ENCODE measurements at regions not wholly inside any gene's neighbourhood (a gene's known extent, or its start where the extent isn't known, plus 50 kb on each side); places are given as distances from the start of the nearest gene placed in this dataset.
"Not testable (repeated sequence)": the region's sequence is repeated elsewhere in the genome, so short reads cannot be mapped to it uniquely, and the experiment has no call there.

GRCh38 chr10:61612450-61612849 lies 50.3 kb upstream of the CABCOCO1 start:
- intact Hi-C loops (cut with micrococcal nuclease) = no loop called here

GRCh38 chr10:61612009-61612408 lies 50.7 kb upstream of the CABCOCO1 start:
- intact Hi-C loops (cut with micrococcal nuclease) = no loop called here

GRCh38 chr10:61609701-61610100 lies 53.0 kb upstream of the CABCOCO1 start:
- intact Hi-C loops (cut with micrococcal nuclease) = no loop called here

GRCh38 chr10:61608255-61609033 lies 54.3 kb upstream of the CABCOCO1 start:
- intact Hi-C loops (cut with micrococcal nuclease) = no loop called here

- intact Hi-C loops (cut with micrococcal nuclease) = no loop called here
Observed at GRCh38 chr10:61606959-61607907, 55.5 kb upstream of the CABCOCO1 start.

GRCh38 chr10:61605221-61605620 lies 57.5 kb upstream of the CABCOCO1 start:
- intact Hi-C loops (cut with micrococcal nuclease) = no loop called here

- intact Hi-C loops (cut with micrococcal nuclease) = no loop called here
Observed at GRCh38 chr10:61600399-61600798, 62.3 kb upstream of the CABCOCO1 start.

GRCh38 chr10:61594430-61594829 lies 68.3 kb upstream of the CABCOCO1 start:
- intact Hi-C loops (cut with micrococcal nuclease) = loop anchor here (5.0 kb wide), 1 partner anchor 452 kb away; no protein-coding TSS in a partner anchor

- intact Hi-C loops (cut with micrococcal nuclease) = loop anchor here (5.0 kb wide), 1 partner anchor 450 kb away; no protein-coding TSS in a partner anchor
Observed at GRCh38 chr10:61592581-61592980, 70.1 kb upstream of the CABCOCO1 start.

GRCh38 chr10:61589547-61590243 lies 73.0 kb upstream of the CABCOCO1 start:
- intact Hi-C loops (cut with micrococcal nuclease) = loop anchor here (5.0 kb wide), 1 partner anchor 447 kb away; no protein-coding TSS in a partner anchor

GRCh38 chr10:61588770-61589211 lies 73.9 kb upstream of the CABCOCO1 start:
- intact Hi-C loops (cut with micrococcal nuclease) = no loop called here

- intact Hi-C loops (cut with micrococcal nuclease) = no loop called here
Observed at GRCh38 chr10:61586829-61587228, 75.9 kb upstream of the CABCOCO1 start.

GRCh38 chr10:61580608-61581007 lies 82.1 kb upstream of the CABCOCO1 start:
- intact Hi-C loops (cut with micrococcal nuclease) = no loop called here

GRCh38 chr10:61570204-61570603 lies 92.5 kb upstream of the CABCOCO1 start:
- intact Hi-C loops (cut with micrococcal nuclease) = not testable (repeated sequence)

GRCh38 chr10:61567729-61568128 lies 95.0 kb upstream of the CABCOCO1 start:
- intact Hi-C loops (cut with micrococcal nuclease) = no loop called here

GRCh38 chr10:61565819-61566560 lies 96.7 kb upstream of the CABCOCO1 start:
- intact Hi-C loops (cut with micrococcal nuclease) = no loop called here

- intact Hi-C loops (cut with micrococcal nuclease) = no loop called here
Observed at GRCh38 chr10:61564444-61564843, 98.3 kb upstream of the CABCOCO1 start.

GRCh38 chr10:61559615-61560014 lies 103.1 kb upstream of the CABCOCO1 start:
- intact Hi-C loops (cut with micrococcal nuclease) = no loop called here

- intact Hi-C loops (cut with micrococcal nuclease) = no loop called here
Observed at GRCh38 chr10:61558188-61558587, 104.5 kb upstream of the CABCOCO1 start.

- intact Hi-C loops (cut with micrococcal nuclease) = no loop called here
Observed at GRCh38 chr10:61554925-61555324, 101.7 kb upstream of the TMEM26 start.

GRCh38 chr10:61549861-61550260 lies 96.7 kb upstream of the TMEM26 start:
- intact Hi-C loops (cut with micrococcal nuclease) = no loop called here

Data from T-helper 2 cell treated with Interferon-gamma antibody and Interleukin-4, amounts not matched to agents 100 ng/mL and 5 ng/mL, for 36 hours (primary cell).